Right atrium auricular region (tissue), 2 donors: ENCODE measurements at regions not wholly inside any gene's neighbourhood (a gene's known extent, or its start where the extent isn't known, plus 50 kb on each side); places are given as distances from the start of the nearest gene placed in this dataset.

Experiments
- DNase-seq: peaks from one replicate; pipeline ENCODE4 v3.0.0-alpha.2; 2019; ENCODE audit warnings: low spot score
- H3K27ac ChIP-seq, 2 donors: fragments of 200-600 bp; sonication (generic); 1 replicate in 1 of 2; 2 replicates in 1 of 2; pipeline ENCODE4 v1.5.1; 2016 to 2019
- H3K27me3 ChIP-seq, 2 donors: fragments of 200-600 bp; sonication (generic); one replicate each; pipeline versions ENCODE4 v1.5.1 to v1.6.0; 2017 to 2019
- H3K36me3 ChIP-seq: fragments of 200-600 bp; sonication (generic); one replicate; pipeline ENCODE4 v1.5.1; 2016
- H3K4me1 ChIP-seq, 2 donors: fragments of 200-600 bp; sonication (generic); one replicate each; pipeline versions ENCODE4 v1.5.1 to v1.6.0; 2017 to 2019
- H3K4me3 ChIP-seq, 2 donors: fragments of 200-600 bp; sonication (generic); 1 replicate in 1 of 2; 2 replicates in 1 of 2; pipeline ENCODE4 v1.5.1; 2017 to 2019; ENCODE audit warnings: mild to moderate bottlenecking in 1 of 2, moderate library complexity in 1 of 2
- H3K9me3 ChIP-seq, 2 donors: fragments of 200-600 bp; sonication (generic); one replicate each; pipeline ENCODE4 v1.5.1; 2019
- CTCF ChIP-seq, 2 donors: fragments of 200-600 bp; sonication (generic); IDR thresholded peaks; one replicate each; pipeline ENCODE4 v1.5.1; 2019; ENCODE audit warnings: antibody characterized with exemption in 2 of 2

GRCh38 chr2:187875261-187876141 is 321.3 kb upstream of the TFPI start:
- no peak for DNase-seq
- no peak for TF ChIP-seq CTCF (IDR thresholded peaks at IDR 0.05)

GRCh38 chr2:187876554-187876953 is 322.3 kb upstream of the TFPI start:
- DNase-seq, result no peak
- Histone ChIP-seq H3K9me3 (no peaks in the 10 kb centered on the region), H3K4me3 (no peak overlapping the region), H3K27me3 (no peaks in the 10 kb centered on the region), H3K36me3 (no peaks in the 10 kb centered on the region), H3K4me1 (no peaks in the 10 kb centered on the region), H3K27ac (no peak overlapping the region)
- TF ChIP-seq CTCF (IDR thresholded peaks at IDR 0.05), result no peak

More at GRCh38 chr2:187875261-187876141, 321.3 kb upstream of the TFPI start:
- Histone ChIP-seq H3K4me3 (no peak overlapping the region), H3K27me3 (no peaks in the 10 kb centered on the region), H3K4me1 (no peaks in the 10 kb centered on the region), H3K27ac (no peak overlapping the region), H3K36me3 (no peaks in the 10 kb centered on the region), H3K9me3 (no peaks in the 10 kb centered on the region)

GRCh38 chr2:187877391-187877790 is 323.2 kb upstream of the TFPI start:
- no peak overlapping the region for H3K27ac ChIP-seq
- H3K36me3 ChIP-seq, result no peaks in the 10 kb centered on the region
- no peak overlapping the region for H3K4me3 ChIP-seq
- no peaks in the 10 kb centered on the region for H3K9me3 ChIP-seq
- H3K4me1 ChIP-seq, result no peaks in the 10 kb centered on the region
- no peak for DNase-seq
- no peaks in the 10 kb centered on the region for H3K27me3 ChIP-seq
- TF ChIP-seq CTCF (IDR thresholded peaks at IDR 0.05), result no peak

- TF ChIP-seq CTCF (IDR thresholded peaks at IDR 0.05), result no peak
- no peaks in the 10 kb centered on the region for H3K9me3 ChIP-seq
- H3K36me3 ChIP-seq, result no peaks in the 10 kb centered on the region
- no peak overlapping the region for H3K27ac ChIP-seq
- no peaks in the 10 kb centered on the region for H3K4me1 ChIP-seq
- no peak for DNase-seq
- H3K27me3 ChIP-seq, result no peaks in the 10 kb centered on the region
- H3K4me3 ChIP-seq, result no peak overlapping the region
These were observed 323.9 kb upstream of the TFPI start for GRCh38 chr2:187878112-187878511.

GRCh38 chr2:187879491-187879890 is 325.3 kb upstream of the TFPI start:
- Histone ChIP-seq H3K27me3 (no peaks in the 10 kb centered on the region), H3K36me3 (no peaks in the 10 kb centered on the region), H3K9me3 (no peaks in the 10 kb centered on the region), H3K4me1 (no peaks in the 10 kb centered on the region), H3K27ac (no peak overlapping the region), H3K4me3 (no peak overlapping the region)
- no peak for TF ChIP-seq CTCF (IDR thresholded peaks at IDR 0.05)
- DNase-seq, result no peak

GRCh38 chr2:187884003-187884402 is 329.8 kb upstream of the TFPI start:
- H3K27ac ChIP-seq, result no peak overlapping the region
- no peaks in the 10 kb centered on the region for H3K9me3 ChIP-seq
- no peaks in the 10 kb centered on the region for H3K4me1 ChIP-seq
- H3K27me3 ChIP-seq, result no peaks in the 10 kb centered on the region
- DNase-seq, result no peak
- no peaks in the 10 kb centered on the region for H3K36me3 ChIP-seq
- no peak for TF ChIP-seq CTCF (IDR thresholded peaks at IDR 0.05)
- no peak overlapping the region for H3K4me3 ChIP-seq
